ENCODE measurements at regions not wholly inside any gene's neighbourhood (a gene's known extent, or its start where the extent isn't known, plus 50 kb on each side); places are given as distances from the start of the nearest gene placed in this dataset.

GRCh38 chr3:160076519-160076918, 87.9 kb downstream of the IL12A start:
- TF ChIP-seq NRF1 (IDR thresholded peaks at IDR 0.05; ENCODE audit: low read depth, low read length) (no peak), RCOR1 (IDR thresholded peaks at IDR 0.05; ENCODE audit: low read length) (no peak), SMC3 (IDR thresholded peaks at IDR 0.05; ENCODE audit: low read depth, low read length) (no peak), CHD2 (IDR thresholded peaks at IDR 0.05; ENCODE audit: low read length, partially characterized antibody) (no peak), POLR2AphosphoS5 (IDR thresholded peaks at IDR 0.05; ENCODE audit: low read depth, low read length) (no peak), SIN3A (IDR thresholded peaks at IDR 0.05; ENCODE audit: borderline replicate concordance, low read depth, low read length) (no peak), EP300 (IDR thresholded peaks at IDR 0.05; ENCODE audit: borderline replicate concordance in 1 of 2, low read depth in 1 of 2, low read length in 1 of 2) (no peak), RAD21 (IDR thresholded peaks at IDR 0.05; ENCODE audit: low read length) (no peak), REST (IDR thresholded peaks at IDR 0.05; ENCODE audit: low read depth, low read length) (no peak), NFIC (IDR thresholded peaks at IDR 0.05; ENCODE audit: borderline replicate concordance) (no peak), USF1 (IDR thresholded peaks at IDR 0.05; ENCODE audit: borderline replicate concordance, low read depth) (no peak), TCF12 (IDR thresholded peaks at IDR 0.05) (no peak), MAX (IDR thresholded peaks at IDR 0.05; ENCODE audit: low read depth) (no peak), USF2 (IDR thresholded peaks at IDR 0.05; ENCODE audit: borderline replicate concordance, low read depth, low read length) (no peak)
- Histone ChIP-seq H3K4me2 (no peak overlapping the region), H3K36me3 (replicated peaks in 1 of 2; ENCODE audit: control insufficient read depth in 1 of 2, insufficient read depth in 2 of 2, low read length in 1 of 2) (no peaks in the 10 kb centered on the region), H3K4me3 (ENCODE audit: low read depth in 2 of 2, low read length in 1 of 2) (no peak overlapping the region), H4K20me1 (ENCODE audit: insufficient read depth) (no peaks in the 10 kb centered on the region), H3K9me2 (no peaks in the 10 kb centered on the region), H3K4me1 (ENCODE audit: control insufficient read depth in 1 of 2, insufficient read depth in 2 of 2, low read depth in 1 of 2, low read length in 1 of 2) (peaks cover 0 to 2% of the 10 kb centered on the region in 2 experiments; a peak in 1 of 4 replicates), H3K79me2 (ENCODE audit: insufficient read depth) (no peaks in the 10 kb centered on the region), H3F3A (replicated peaks; ENCODE audit: insufficient read depth) (no peaks in the 10 kb centered on the region), H3K27me3 (ENCODE audit: insufficient read depth) (no peaks in the 10 kb centered on the region), H3K9ac (no peak overlapping the region), H3K9me3 (no peaks in the 10 kb centered on the region), H2AFZ (ENCODE audit: low read depth) (no peak overlapping the region), H3K27ac (ENCODE audit: low read depth in 2 of 2, low read length in 1 of 2) (no peak overlapping the region)
- ChIA-PET POLR2A (no interaction called here), CTCF (no interaction called here)
- 87% methylated on average over 3 of the region's 3 CpGs for WGBS (ENCODE audit: low lambda C conversion rate)
- no peak for DNase-seq

All from SK-N-SH (cell line).